ENCODE measurements at regions not wholly inside any gene's neighbourhood (a gene's known extent, or its start where the extent isn't known, plus 50 kb on each side); places are given as distances from the start of the nearest gene placed in this dataset.

DNA sequence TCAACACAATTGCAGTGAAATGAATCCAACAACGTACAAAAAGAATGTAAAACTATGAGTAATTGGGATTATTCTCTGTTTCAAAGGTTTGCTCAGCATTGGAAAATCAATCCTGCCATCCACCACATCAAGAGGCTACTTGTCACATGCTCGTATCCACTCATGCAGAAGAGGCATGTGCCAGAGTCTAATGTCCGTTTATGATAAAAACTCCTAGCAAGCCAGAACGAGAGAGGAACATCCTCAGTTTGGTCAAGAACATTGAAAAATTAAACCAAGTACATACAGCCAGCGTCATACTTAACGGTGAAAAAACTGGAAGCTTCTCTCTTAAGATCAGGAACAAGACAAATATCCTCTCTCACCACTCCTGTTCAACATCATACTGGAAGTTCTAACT lies 563.9 kb upstream of the TMEM132C start:
- no peak overlapping the region for H2BK20ac ChIP-seq (ENCODE audit: low read depth, low read length, poor library complexity, severe bottlenecking)
- H3K14ac ChIP-seq (ENCODE audit: insufficient read depth, low read length): no peak overlapping the region
- no peaks in the 10 kb centered on the region for H3K23me2 ChIP-seq (ENCODE audit: insufficient read length, low read depth, low read length, poor library complexity, severe bottlenecking)
- peaks cover 2 to 3% of the 10 kb centered on the region in 2 experiments; a peak in 4 of 5 replicates for H3K9me3 Mint-ChIP-seq
- H3K79me2 ChIP-seq (ENCODE audit: insufficient read depth, low read length): no peaks in the 10 kb centered on the region
- H2BK15ac ChIP-seq (ENCODE audit: low read depth, low read length): no peak overlapping the region
- H3K27me3 ChIP-seq (ENCODE audit: insufficient read depth, low read length): no peaks in the 10 kb centered on the region
- H3K4me2 ChIP-seq (ENCODE audit: insufficient read depth, insufficient read length, low read length): no peak overlapping the region
- no peaks in the 10 kb centered on the region for H3K79me1 ChIP-seq (ENCODE audit: insufficient read depth, low read depth, low read length, poor library complexity, severe bottlenecking)
- DNase-seq: no peak
- no peak overlapping the region for H3K27ac Mint-ChIP-seq
- no peak overlapping the region for H2AFZ ChIP-seq (ENCODE audit: low read length)
- H3K23ac ChIP-seq (ENCODE audit: insufficient read length, low read depth, low read length): no peak overlapping the region
- H4K5ac ChIP-seq (ENCODE audit: insufficient read length, low read depth, low read length): no peak overlapping the region
- no peaks in the 10 kb centered on the region for H3K4me1 ChIP-seq (ENCODE audit: insufficient read depth, low read length)
- no peak overlapping the region for H2BK5ac ChIP-seq (ENCODE audit: insufficient read length, low read length)
- no peak overlapping the region for H3K4ac ChIP-seq (ENCODE audit: low read depth, low read length)
- TF ChIP-seq, protein P1, sequence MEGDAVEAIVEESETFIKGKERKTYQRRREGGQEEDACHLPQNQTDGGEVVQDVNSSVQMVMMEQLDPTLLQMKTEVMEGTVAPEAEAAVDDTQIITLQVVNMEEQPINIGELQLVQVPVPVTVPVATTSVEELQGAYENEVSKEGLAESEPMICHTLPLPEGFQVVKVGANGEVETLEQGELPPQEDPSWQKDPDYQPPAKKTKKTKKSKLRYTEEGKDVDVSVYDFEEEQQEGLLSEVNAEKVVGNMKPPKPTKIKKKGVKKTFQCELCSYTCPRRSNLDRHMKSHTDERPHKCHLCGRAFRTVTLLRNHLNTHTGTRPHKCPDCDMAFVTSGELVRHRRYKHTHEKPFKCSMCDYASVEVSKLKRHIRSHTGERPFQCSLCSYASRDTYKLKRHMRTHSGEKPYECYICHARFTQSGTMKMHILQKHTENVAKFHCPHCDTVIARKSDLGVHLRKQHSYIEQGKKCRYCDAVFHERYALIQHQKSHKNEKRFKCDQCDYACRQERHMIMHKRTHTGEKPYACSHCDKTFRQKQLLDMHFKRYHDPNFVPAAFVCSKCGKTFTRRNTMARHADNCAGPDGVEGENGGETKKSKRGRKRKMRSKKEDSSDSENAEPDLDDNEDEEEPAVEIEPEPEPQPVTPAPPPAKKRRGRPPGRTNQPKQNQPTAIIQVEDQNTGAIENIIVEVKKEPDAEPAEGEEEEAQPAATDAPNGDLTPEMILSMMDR (conservative IDR thresholded peaks at IDR 0.05): no peak
- no peak overlapping the region for H3K18ac ChIP-seq (ENCODE audit: insufficient read length, low read depth, low read length)
- no CpG with 5 or more reads among the region's 6 CpGs for WGBS (ENCODE audit: extremely low coverage, insufficient read length, low lambda C conversion rate)
- H3K4me1 Mint-ChIP-seq: no peaks in the 10 kb centered on the region
- H3K27me3 Mint-ChIP-seq (ENCODE audit: low read depth): peaks cover 12% of the 10 kb centered on the region; the same call in 1 of the 2 replicates
- H2BK120ac ChIP-seq (ENCODE audit: low read depth, low read length, poor library complexity, severe bottlenecking): no peak overlapping the region
- no peak overlapping the region for H3K27ac ChIP-seq (ENCODE audit: insufficient read length, low read depth, low read length)
- H2BK12ac ChIP-seq (ENCODE audit: insufficient read length, low read depth, low read length): no peak overlapping the region
- H4K20me1 ChIP-seq (ENCODE audit: control insufficient read depth, insufficient read depth, insufficient read length): no peaks in the 10 kb centered on the region
- H4K91ac ChIP-seq (ENCODE audit: insufficient read length, low read depth, low read length): no peak overlapping the region
- no peak overlapping the region for H3K56ac ChIP-seq (ENCODE audit: insufficient read length, low read depth, low read length)
- H3K36me3 Mint-ChIP-seq (ENCODE audit: insufficient read depth in 1 of 3, low read depth in 3 of 3): peaks cover 0 to 4% (median 0%) of the 10 kb centered on the region in 3 experiments; a peak in 4 of 7 replicates
- no peak overlapping the region for H3K9ac ChIP-seq (ENCODE audit: extremely low read depth, insufficient read length, low read length)
- no peaks in the 10 kb centered on the region for H3K9me3 ChIP-seq (ENCODE audit: control insufficient read depth, low read depth, low read length)
- H2AK5ac ChIP-seq (ENCODE audit: insufficient read length, low read length): no peak overlapping the region
- H4K8ac ChIP-seq (replicated peaks; ENCODE audit: insufficient read length, low read depth, low read length): no peak overlapping the region
- H3K4me3 Mint-ChIP-seq: no peak overlapping the region; a peak in 1 of 5 replicates
- no peak overlapping the region for H3T11ph ChIP-seq (ENCODE audit: low read length)

Measured in H9 (cell line).